ENCODE measurements at regions not wholly inside any gene's neighbourhood (a gene's known extent, or its start where the extent isn't known, plus 50 kb on each side); places are given as distances from the start of the nearest gene placed in this dataset.

GRCh38 chr9:117951127-117951526 is 246.9 kb downstream of the TLR4 start:
- no peak overlapping the region for H2BK12ac ChIP-seq (ENCODE audit: insufficient read length, low read depth, low read length)
- no peaks in the 10 kb centered on the region for H3K9me3 ChIP-seq (ENCODE audit: control insufficient read depth, low read depth, low read length)
- no peaks in the 10 kb centered on the region for H3K79me2 ChIP-seq (ENCODE audit: insufficient read depth, low read length)
- no peak overlapping the region for H3K27ac ChIP-seq (ENCODE audit: insufficient read length, low read depth, low read length)
- H3K4ac ChIP-seq (ENCODE audit: low read depth, low read length), result no peak overlapping the region
- Mint-ChIP-seq H3K9me3 (no peaks in the 10 kb centered on the region), H3K36me3 (ENCODE audit: insufficient read depth in 1 of 3, low read depth in 3 of 3) (no peaks in the 10 kb centered on the region), H3K4me1 (0 out of 4 replicates have a peak, but pooled peaks cover 0 to 2% of the 10 kb centered on the region in 2 experiments), H3K27me3 (ENCODE audit: low read depth) (no peaks in the 10 kb centered on the region), H3K4me3 (no peak overlapping the region), H3K27ac (no peak overlapping the region; a peak in 1 of 7 replicates)
- no peak overlapping the region for H3T11ph ChIP-seq (ENCODE audit: low read length)
- no peaks in the 10 kb centered on the region for H3K79me1 ChIP-seq (ENCODE audit: insufficient read depth, low read depth, low read length, poor library complexity, severe bottlenecking)
- H2BK20ac ChIP-seq (ENCODE audit: low read depth, low read length, poor library complexity, severe bottlenecking), result no peak overlapping the region
- no peak overlapping the region for H2BK15ac ChIP-seq (ENCODE audit: low read depth, low read length)
- no peak overlapping the region for H2BK5ac ChIP-seq (ENCODE audit: insufficient read length, low read length)
- H3K23me2 ChIP-seq (ENCODE audit: insufficient read length, low read depth, low read length, poor library complexity, severe bottlenecking), result no peaks in the 10 kb centered on the region
- no peaks in the 10 kb centered on the region for H4K20me1 ChIP-seq (ENCODE audit: control insufficient read depth, insufficient read depth, insufficient read length)
- H4K8ac ChIP-seq (replicated peaks; ENCODE audit: insufficient read length, low read depth, low read length), result no peak overlapping the region
- TF ChIP-seq CTCF (conservative IDR thresholded peaks at IDR 0.05), result no peak
- H2BK120ac ChIP-seq (ENCODE audit: low read depth, low read length, poor library complexity, severe bottlenecking), result no peak overlapping the region
- no CpG with 5 or more reads among the region's 7 CpGs for WGBS (ENCODE audit: extremely low coverage, insufficient read length, low lambda C conversion rate)
- H3K4me2 ChIP-seq (ENCODE audit: insufficient read depth, insufficient read length, low read length), result no peak overlapping the region
- DNase-seq, result no peak
- no peak overlapping the region for H3K56ac ChIP-seq (ENCODE audit: insufficient read length, low read depth, low read length)
- H3K9ac ChIP-seq (ENCODE audit: extremely low read depth, insufficient read length, low read length), result no peak overlapping the region
- no peak overlapping the region for H4K91ac ChIP-seq (ENCODE audit: insufficient read length, low read depth, low read length)
- no peak overlapping the region for H2AK5ac ChIP-seq (ENCODE audit: insufficient read length, low read length)
- H4K5ac ChIP-seq (ENCODE audit: insufficient read length, low read depth, low read length), result no peak overlapping the region
- H2AFZ ChIP-seq (ENCODE audit: low read length), result no peak overlapping the region
- no peak overlapping the region for H3K18ac ChIP-seq (ENCODE audit: insufficient read length, low read depth, low read length)
- no peaks in the 10 kb centered on the region for H3K4me1 ChIP-seq (ENCODE audit: insufficient read depth, low read length)
- H3K23ac ChIP-seq (ENCODE audit: insufficient read length, low read depth, low read length), result no peak overlapping the region
- no peaks in the 10 kb centered on the region for H3K27me3 ChIP-seq (ENCODE audit: insufficient read depth, low read length)
- H3K14ac ChIP-seq (ENCODE audit: insufficient read depth, low read length), result no peak overlapping the region

All from H9 (cell line).